Heart left ventricle (tissue), 13 donors: ENCODE measurements at regions not wholly inside any gene's neighbourhood (a gene's known extent, or its start where the extent isn't known, plus 50 kb on each side); places are given as distances from the start of the nearest gene placed in this dataset.

Experiments used
- POLR2A ChIP-seq, 2 donors: fragments of 450-650 bp; IDR thresholded peaks; one replicate each; pipeline ENCODE4 v1.6.1; 2017; ENCODE audit warnings: antibody characterized with exemption in 2 of 2, mild to moderate bottlenecking in 2 of 2, moderate library complexity in 2 of 2
- TF ChIP-seq, protein P1 (sequence below), 12 donors: fragments of 200-600 bp; sonication (generic) in 4 of 12; IDR thresholded peaks; one replicate each; pipeline versions ENCODE4 v1.5.0 to v1.8.0; 2018 to 2022; ENCODE audit warnings: antibody characterized with exemption in 12 of 12, mild to moderate bottlenecking in 5 of 12
- donor health status: ischemic (EF 13 %, LVEDD 7.1; RV severe dilation, severe dysfunction).
- donor health status: DM: no; HTN: yes; CAD: no.
- donor health status: DM: no; HTN: no; CAD: no.
- donor health status: ischemic (EF 25% LVEDD 6.9; RV normal size, moderate dysfunction).
- donor health status: ischemic (EF 25% LVEDD 5.7; RV mildly dilated, moderate dysfunction).
- donor health status: ischemic (EF 35%, LVEDD 5.7; RV mildly dilated, moderate dysfunction).
- donor health status: nonischemic (EF 11% LVEDD 7.7; RV severe dilation, severe dysfunction).
- donor health status: DM: yes; HTN: yes; CAD: no.
- donor health status: PGD.
- donor health status: ischemic (EF 29% LVEDD 5.4; RV normal size, mild dysfunction).
- donor health status: nonischemic (EF 23%, LVEDD 6.1; RV moderate dilation, normal function).

DNA sequence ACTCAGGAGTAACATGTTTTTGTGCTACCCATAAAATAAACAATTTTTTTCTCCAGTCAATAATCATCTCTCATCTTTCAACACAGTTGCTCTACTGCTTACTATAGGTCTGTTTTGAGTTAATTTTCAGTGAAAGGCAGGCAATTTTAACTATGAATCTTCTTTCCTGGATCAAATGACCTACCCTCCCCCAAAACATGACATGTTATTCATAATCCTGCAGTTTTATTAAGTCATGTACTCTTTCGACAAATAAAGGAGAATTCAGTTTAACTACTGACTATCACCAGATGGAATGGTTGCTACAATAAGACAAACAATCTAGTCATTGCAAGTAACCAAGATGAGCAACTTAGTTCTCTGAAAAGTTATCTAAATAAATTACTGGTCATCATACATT, 106.0 kb upstream of the FAR2 start:
- TF ChIP-seq, protein P1, sequence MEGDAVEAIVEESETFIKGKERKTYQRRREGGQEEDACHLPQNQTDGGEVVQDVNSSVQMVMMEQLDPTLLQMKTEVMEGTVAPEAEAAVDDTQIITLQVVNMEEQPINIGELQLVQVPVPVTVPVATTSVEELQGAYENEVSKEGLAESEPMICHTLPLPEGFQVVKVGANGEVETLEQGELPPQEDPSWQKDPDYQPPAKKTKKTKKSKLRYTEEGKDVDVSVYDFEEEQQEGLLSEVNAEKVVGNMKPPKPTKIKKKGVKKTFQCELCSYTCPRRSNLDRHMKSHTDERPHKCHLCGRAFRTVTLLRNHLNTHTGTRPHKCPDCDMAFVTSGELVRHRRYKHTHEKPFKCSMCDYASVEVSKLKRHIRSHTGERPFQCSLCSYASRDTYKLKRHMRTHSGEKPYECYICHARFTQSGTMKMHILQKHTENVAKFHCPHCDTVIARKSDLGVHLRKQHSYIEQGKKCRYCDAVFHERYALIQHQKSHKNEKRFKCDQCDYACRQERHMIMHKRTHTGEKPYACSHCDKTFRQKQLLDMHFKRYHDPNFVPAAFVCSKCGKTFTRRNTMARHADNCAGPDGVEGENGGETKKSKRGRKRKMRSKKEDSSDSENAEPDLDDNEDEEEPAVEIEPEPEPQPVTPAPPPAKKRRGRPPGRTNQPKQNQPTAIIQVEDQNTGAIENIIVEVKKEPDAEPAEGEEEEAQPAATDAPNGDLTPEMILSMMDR (IDR thresholded peaks at IDR 0.05), result no peak
- no peak for TF ChIP-seq POLR2A (IDR thresholded peaks at IDR 0.05)
